ENCODE measurements at regions not wholly inside any gene's neighbourhood (a gene's known extent, or its start where the extent isn't known, plus 50 kb on each side); places are given as distances from the start of the nearest gene placed in this dataset.
"Not testable (repeated sequence)": the region's sequence is repeated elsewhere in the genome, so short reads cannot be mapped to it uniquely, and the experiment has no call there.

GRCh38 chr16:86220561-86220960 lies 289.8 kb upstream of the FOXF1 start:
- DNase-seq = no peak

GRCh38 chr16:86221085-86221484 lies 289.2 kb upstream of the FOXF1 start:
- no peak for DNase-seq

- DNase-seq = no peak
These were observed 287.8 kb upstream of the FOXF1 start for GRCh38 chr16:86222547-86222946.

GRCh38 chr16:86222965-86223551 lies 287.3 kb upstream of the FOXF1 start:
- DNase-seq = no peak

- no peak for DNase-seq
These were observed 286.2 kb upstream of the FOXF1 start for GRCh38 chr16:86224126-86224525.

- no peak for DNase-seq
These were observed 285.7 kb upstream of the FOXF1 start for GRCh38 chr16:86224629-86225028.

GRCh38 chr16:86225905-86226371 lies 284.4 kb upstream of the FOXF1 start:
- DNase-seq = no peak

- no peak for DNase-seq
These were observed 283.3 kb upstream of the FOXF1 start for GRCh38 chr16:86227041-86227440.

- DNase-seq = no peak
These were observed 282.5 kb upstream of the FOXF1 start for GRCh38 chr16:86227801-86228200.

GRCh38 chr16:86228713-86229112 lies 281.6 kb upstream of the FOXF1 start:
- DNase-seq = no peak

GRCh38 chr16:86229283-86229682 lies 281.0 kb upstream of the FOXF1 start:
- DNase-seq = no peak

GRCh38 chr16:86229866-86230656 lies 280.3 kb upstream of the FOXF1 start:
- no peak for DNase-seq

GRCh38 chr16:86231321-86231995 lies 278.9 kb upstream of the FOXF1 start:
- no peak for DNase-seq

- DNase-seq = no peak
These were observed 278.4 kb upstream of the FOXF1 start for GRCh38 chr16:86231996-86232350.

- no peak for DNase-seq
These were observed 277.8 kb upstream of the FOXF1 start for GRCh38 chr16:86232496-86232895.

- DNase-seq = not testable (repeated sequence)
These were observed 276.8 kb upstream of the FOXF1 start for GRCh38 chr16:86233506-86233905.

- DNase-seq = no peak
These were observed 270.9 kb upstream of the FOXF1 start for GRCh38 chr16:86239381-86239780.

- DNase-seq = no peak
These were observed 269.5 kb upstream of the FOXF1 start for GRCh38 chr16:86240716-86241363.

GRCh38 chr16:86241681-86242080 lies 268.6 kb upstream of the FOXF1 start:
- no peak for DNase-seq

GRCh38 chr16:86242244-86243122 lies 267.8 kb upstream of the FOXF1 start:
- DNase-seq = no peak

GRCh38 chr16:86243123-86243473 lies 267.2 kb upstream of the FOXF1 start:
- no peak for DNase-seq

GRCh38 chr16:86243571-86244154 lies 266.7 kb upstream of the FOXF1 start:
- DNase-seq = no peak

Measured in NCI-H2029 treated with DMSO at 0.1 percent for 48 hours (cell line).